GM10266 (cell line): ENCODE measurements at regions not wholly inside any gene's neighbourhood (a gene's known extent, or its start where the extent isn't known, plus 50 kb on each side); places are given as distances from the start of the nearest gene placed in this dataset.

ENCODE experiments used
- DNase-seq: peaks from one replicate; pipeline ENCODE4 v3.0.0; 2012; ENCODE audit errors: extremely low spot score
- TF ChIP-seq, protein P1 (sequence below): IDR thresholded peaks from 2 replicates; pipeline ENCODE4 v1.5.1; 2012; ENCODE audit warnings: mild to moderate bottlenecking, low read depth; ENCODE audit not compliant: control insufficient read depth, insufficient read depth; ENCODE audit errors: missing control alignments

DNA sequence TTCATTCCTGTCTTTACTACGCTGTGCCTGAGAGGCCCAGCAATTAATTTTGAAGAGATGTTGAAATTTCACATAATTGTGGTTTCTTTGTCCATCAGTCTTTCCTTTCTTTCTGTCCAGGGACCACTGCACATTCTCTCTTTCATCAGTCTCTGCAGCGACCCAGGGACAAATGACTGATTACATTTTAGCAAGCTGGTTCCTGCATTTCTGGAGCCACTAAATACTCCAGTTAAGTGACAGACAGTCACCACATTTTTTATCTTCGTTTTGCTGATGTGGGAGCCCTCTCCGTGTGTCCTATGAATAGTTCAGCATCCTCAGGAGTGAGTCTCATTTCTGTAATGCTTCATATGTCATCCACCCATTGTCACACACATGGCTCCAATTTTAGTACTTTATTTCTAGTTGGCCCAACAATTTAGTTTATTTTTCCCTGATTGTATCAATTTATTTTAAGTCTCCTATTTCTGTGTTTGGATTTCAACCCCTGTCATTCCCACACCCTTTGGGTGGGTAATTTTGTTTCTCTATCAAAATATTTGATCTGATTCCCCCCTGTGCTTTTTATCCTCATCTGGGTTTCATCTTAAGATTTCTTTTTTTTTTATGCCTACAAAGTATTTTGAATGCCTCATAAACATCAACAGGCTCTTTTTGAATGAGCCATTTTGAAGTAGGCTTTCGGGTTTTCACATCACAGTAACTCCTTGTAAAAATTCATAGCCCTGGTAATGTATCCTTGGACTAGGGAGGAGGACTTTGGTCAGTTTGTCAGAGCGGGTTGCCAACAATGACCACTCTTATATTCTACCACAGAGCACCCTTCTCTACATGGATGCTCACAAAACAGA lies 1196.5 kb downstream of the GALC start:
- TF ChIP-seq, protein P1, sequence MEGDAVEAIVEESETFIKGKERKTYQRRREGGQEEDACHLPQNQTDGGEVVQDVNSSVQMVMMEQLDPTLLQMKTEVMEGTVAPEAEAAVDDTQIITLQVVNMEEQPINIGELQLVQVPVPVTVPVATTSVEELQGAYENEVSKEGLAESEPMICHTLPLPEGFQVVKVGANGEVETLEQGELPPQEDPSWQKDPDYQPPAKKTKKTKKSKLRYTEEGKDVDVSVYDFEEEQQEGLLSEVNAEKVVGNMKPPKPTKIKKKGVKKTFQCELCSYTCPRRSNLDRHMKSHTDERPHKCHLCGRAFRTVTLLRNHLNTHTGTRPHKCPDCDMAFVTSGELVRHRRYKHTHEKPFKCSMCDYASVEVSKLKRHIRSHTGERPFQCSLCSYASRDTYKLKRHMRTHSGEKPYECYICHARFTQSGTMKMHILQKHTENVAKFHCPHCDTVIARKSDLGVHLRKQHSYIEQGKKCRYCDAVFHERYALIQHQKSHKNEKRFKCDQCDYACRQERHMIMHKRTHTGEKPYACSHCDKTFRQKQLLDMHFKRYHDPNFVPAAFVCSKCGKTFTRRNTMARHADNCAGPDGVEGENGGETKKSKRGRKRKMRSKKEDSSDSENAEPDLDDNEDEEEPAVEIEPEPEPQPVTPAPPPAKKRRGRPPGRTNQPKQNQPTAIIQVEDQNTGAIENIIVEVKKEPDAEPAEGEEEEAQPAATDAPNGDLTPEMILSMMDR: no peak
- DNase-seq: no peak

GRCh38 chr14:86794689-86795088 lies 1198.3 kb downstream of the GALC start:
- TF ChIP-seq, protein P1: no peak

GRCh38 chr14:86790408-86791364 lies 1202.3 kb downstream of the GALC start:
- TF ChIP-seq, protein P1: no peak
- no peak for DNase-seq

More at GRCh38 chr14:86794689-86795088, 1198.3 kb downstream of the GALC start:
- no peak for DNase-seq

DNA sequence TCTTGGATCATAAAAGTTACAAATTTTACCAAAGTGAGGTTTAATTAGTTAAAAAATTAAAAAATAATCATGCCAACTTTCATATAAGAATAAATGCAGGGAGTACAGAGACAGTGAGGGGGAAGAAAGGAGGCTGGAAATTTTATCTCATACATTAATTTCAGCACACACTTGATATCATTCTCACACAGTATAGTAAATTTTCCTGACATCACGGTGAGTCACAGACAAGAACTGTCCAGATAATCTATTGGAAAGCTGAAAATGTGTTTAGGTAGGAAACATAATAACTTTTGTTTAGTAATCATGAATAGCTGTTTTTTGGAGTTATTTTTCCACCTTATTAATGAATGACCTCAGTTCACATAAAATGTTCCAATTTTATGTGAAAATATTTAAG lies 1204.8 kb downstream of the GALC start:
- DNase-seq: no peak
- TF ChIP-seq, protein P1: no peak

DNA sequence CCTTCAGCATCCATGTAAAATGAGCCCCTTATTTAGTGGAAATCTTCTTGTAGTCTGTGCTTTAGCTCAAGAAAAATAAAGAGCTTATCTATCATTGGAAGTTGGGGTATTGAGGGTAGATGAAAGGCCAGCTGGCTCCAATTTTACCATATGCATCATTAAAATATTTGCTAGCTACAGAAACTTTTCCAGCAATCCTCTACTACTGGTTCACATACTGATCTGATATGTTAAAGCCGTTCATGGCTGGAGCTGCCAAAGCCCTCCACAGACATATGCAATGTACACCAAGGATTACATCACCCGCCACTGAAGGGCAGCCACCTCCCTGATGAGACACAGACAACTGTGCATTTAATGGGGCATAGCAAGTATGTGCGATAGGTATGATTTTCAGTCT lies 1205.3 kb downstream of the GALC start:
- TF ChIP-seq, protein P1: no peak
- DNase-seq: no peak

DNA sequence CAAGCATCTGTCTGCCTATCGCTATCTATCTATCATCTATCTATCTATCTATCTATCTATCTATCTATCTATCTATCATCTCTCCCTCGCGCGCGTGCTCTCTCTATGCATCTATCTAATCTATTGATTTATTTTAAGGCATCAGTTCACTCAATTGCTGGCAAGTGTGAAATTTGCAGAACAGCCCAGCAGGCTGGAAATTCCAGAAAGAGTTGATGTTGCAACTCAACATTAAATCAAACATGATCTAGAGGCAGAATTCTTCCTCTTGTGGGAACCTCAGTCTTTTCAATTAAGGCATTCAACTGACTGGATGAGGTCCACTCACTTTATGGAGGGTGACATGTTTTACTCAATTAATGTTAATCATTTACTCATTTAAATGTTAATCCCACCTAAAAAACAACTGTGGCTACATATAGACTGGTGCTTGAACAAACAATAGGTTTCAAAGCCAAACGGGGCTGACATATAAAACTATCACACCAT lies 1210.8 kb downstream of the GALC start:
- no peak for DNase-seq
- TF ChIP-seq, protein P1: no peak
